ENCODE measurements at regions not wholly inside any gene's neighbourhood (a gene's known extent, or its start where the extent isn't known, plus 50 kb on each side); places are given as distances from the start of the nearest gene placed in this dataset.

GRCh38 chr3:74673326-74673725 is 58.9 kb upstream of the CNTN3 start:
- TF ChIP-seq CTCF (IDR thresholded peaks at IDR 0.05; ENCODE audit: low read length): no peak
- no peak for TF ChIP-seq EZH2phosphoT487 (IDR thresholded peaks at IDR 0.05; ENCODE audit: low read length)

All from MM.1S (cell line).